HUDEP-2 (cell line): ENCODE measurements at regions not wholly inside any gene's neighbourhood (a gene's known extent, or its start where the extent isn't known, plus 50 kb on each side); places are given as distances from the start of the nearest gene placed in this dataset.
A peak's percentile ranks its signal among the peaks of the same experiment; 100 is the strongest.

Experiments used
- DNase-seq, 76 experiments: peaks; one replicate each; lab custom pipeline; 2025; ENCODE audit not compliant: unreplicated experiment in 76 of 76; lab: John Stamatoyannopoulos, UW

DNA sequence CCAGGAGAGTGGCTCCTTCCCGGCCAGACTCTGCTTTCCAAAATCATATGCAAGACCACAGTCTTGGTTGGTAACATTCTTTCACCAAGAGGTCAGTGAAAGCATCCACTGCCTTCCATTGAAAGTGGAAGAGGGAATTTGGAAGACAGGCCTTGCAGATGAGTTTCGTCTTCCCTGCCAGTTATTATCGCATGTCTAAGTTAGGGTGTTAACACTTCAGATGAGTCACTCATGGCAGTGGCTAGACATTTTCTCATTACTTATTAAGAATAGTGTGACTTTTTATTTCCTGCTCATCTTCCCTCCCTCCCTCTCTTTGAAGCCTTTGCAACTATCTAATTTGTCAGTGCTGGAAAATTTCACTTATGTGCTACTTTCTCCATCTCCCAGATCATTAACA is 102.9 kb upstream of the EPB41L3 start:
- DNase-seq: no peak

DNA sequence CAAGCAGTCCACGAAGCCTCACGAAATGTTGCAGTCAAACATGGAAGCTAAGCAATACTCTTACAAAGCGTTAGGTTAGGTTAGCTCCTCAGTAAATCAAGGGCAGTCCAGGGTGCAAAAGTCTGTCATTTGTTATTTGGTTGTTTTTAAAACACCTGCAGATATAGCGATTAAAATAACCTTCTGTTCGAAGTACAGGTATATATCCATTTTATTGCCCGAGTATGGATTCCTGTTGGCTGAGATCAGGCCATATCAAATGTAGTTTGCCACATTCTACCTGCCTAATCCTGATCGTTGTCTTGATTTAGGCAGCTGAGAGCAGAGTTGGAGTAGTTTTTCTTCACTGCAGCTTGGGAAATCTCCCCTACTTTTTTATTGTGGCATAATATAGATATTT is 99.5 kb upstream of the EPB41L3 start:
- no peak for DNase-seq

DNA sequence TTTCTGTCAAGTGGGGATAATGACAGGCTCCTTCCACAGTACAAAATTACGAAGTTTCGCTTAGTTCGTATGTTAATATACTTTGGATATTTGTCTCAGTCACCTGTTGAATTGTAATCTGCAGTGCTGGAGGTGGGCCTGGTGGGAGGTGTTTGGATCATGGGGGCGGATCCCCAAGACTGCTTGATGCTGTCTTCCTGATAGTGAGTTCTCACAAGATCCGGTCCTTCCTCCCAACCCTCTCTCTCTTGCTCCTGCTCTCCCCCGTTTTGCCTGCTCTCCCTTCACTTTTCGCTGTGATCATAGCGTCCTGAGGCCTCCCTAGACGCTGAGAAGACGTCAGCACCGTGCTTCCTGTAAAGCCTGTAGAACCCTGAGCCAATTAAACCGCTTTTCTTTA is 97.1 kb upstream of the EPB41L3 start:
- no peak for DNase-seq

DNA sequence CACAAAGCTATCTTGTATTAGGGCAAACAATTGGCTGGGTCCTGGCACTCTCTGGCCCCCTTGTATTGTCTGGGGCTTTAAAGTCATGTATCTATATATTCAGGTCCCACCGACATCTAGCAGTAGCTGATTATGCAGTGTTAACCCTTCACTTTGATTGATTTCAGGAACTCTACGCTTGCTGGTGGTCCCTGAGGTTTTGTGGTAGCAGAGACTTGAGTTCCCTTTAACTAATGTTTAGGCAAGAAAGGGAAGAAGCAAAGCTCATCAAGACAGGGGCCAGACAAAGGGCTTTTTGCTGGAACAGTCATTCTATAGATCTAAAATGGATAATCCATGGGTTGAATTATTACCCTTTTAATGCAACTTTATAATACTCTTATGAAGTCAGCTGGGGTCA is 95.3 kb upstream of the EPB41L3 start:
- no peak for DNase-seq

DNA sequence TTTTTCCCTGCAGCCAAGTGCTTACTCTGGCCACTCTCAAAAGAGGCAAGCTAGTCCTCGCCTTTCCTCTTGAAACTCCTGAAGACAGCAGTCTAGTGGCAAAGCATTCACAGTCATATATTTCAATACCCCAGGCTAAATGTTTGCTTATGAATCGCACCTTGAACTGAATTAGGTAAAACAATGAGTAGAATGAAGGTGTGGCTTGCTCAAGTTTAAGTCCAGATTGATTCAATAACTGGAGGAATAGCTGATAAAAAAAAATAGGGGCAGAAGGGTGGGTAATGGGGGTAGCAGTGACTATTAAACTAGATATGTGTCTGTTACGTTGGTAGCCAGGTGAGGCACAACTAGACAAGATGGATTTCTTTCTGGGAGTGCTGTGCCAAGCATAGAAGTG is 88.2 kb upstream of the EPB41L3 start:
- no peak for DNase-seq

DNA sequence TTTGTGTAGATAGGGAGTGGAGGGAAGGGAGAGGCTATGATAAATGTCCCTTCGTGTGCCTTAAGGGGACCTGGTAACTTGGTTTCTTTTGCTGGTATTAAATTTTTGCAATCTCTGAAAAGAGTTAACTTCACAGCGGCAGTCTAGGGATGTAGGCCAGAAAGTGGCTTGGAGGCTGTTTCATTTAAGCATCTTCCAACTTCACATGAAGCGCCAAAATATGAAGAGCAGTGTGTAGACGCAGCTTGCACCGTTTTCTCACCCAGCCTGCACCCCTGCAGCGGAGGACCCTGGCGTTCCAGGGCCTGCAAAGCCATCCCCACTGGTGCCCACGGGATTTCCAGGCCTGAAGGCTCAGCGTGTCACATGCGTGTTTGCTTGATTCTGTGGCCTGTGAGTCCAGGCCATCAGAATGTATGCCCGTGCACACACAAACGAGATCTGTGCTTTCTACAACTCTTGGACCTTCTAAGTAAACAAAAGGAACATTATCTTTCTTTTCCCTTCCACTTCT is 87.2 kb upstream of the EPB41L3 start:
- DNase-seq: no peak

DNA sequence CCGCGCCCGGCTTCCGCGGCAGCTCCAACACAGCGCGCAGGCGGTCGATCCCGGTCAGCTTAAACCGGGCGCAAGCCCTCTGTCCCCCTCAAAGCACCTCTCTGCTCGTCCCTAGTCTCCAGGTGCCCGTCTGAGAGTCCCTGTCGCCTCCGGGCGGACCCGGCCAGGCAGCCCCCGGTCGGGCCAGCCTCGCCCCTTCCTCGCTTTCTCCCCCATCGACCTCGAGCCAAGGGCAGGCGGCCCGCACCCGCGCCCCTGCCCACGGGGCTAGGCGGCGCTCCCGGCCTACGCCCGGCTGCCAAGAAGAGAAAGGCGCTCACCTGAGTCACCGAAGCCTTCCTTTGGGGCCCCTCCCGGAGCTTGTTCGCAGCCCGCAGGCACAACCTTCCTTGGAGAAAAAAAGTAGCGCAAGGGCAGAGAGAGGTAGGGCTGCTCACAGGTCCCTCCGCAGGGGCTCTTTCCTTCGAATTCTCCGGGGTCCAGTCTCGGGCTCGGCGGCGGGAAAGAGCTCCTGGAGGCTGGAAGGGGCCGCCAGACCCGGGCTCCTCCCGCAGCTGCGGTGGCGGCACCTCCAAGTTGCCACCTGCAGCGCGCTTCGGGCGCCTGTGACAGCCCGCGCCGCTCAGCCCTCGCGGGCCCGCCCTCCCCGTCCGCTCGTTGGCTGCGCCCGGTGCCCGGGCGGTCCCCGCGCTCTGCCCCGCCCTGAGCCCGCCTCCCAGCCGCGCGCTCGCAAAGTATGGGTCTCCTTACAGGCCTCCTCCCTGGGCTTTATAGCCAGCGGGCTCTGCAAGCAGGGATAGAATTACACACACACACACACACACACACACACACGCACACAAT is 86.5 kb upstream of the EPB41L3 start:
- DNase-seq: peak in 28 of 76 experiments; percentile 0 to 44 (median 12)

DNA sequence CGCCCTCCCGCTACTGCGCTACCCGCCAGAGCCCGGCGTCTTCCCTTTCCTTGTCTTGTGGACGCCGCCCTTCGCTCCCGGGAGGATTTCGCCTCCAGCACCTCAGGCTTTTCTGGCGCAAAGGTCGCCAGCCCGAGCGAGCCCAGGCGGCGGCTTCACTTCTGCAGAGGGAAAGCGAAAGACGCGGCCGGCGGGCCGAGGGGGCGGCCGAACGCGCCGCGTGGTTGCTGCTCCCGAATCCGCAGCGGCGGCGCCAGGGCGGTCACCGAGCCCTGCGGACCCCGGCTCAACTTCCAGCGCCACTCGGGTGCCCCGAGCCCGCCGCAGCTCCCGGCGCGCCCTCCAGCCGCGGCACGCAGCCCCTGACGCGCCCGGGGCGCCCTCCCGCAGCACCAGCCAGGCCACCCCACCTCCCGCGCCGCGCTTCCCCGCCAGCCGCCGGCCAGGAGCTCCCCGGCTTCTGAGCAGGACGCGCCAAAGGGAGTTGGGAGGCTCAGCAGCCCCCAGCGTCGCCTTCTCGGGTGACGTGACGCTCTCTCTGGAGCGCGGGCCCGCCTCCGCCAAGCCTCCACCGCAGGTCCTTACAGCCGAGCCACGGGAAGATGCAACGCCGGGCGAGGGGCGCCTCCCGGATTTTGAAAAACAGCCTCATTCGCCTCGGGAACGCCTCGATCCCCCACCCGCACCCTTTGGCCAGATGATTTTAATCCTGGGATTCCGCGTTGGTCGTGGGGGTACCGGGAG is 84.9 kb upstream of the EPB41L3 start:
- peak in 2 of 76 experiments; percentile 0 to 12 for DNase-seq

DNA sequence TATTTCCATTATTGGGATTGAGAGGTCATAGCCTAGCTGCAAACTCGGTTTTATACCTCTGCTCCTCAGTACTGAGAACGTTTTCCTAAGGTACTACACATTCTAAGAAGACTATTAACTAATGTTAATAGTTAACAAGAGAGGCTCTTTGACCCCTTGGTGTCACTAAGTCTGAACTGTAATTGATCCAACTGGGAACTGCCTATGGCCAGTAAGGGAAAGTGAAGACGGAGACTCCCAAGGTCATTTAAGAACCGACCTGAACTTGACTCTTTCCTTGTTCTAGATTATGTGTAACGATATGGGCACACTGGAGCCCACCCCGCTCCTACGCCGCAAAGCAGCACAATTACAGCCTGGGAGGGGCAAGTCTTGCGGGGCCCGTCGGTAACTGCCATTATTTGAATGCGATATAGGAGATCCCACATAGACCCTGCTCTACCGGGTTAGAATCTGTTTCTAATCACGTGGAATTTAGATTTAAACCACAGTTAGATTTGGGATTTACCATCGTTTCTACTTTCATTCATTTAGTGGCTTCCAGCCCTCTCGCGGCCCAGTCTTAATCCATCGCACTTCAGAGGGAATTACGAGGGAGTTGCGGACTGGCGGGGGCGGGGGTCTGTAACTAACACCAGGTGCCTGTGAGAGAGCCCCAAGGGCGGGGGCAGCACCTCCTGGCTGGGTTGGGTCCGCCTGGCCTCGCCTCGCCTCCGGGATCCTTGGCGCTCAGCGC is 84.1 kb upstream of the EPB41L3 start:
- no peak for DNase-seq

DNA sequence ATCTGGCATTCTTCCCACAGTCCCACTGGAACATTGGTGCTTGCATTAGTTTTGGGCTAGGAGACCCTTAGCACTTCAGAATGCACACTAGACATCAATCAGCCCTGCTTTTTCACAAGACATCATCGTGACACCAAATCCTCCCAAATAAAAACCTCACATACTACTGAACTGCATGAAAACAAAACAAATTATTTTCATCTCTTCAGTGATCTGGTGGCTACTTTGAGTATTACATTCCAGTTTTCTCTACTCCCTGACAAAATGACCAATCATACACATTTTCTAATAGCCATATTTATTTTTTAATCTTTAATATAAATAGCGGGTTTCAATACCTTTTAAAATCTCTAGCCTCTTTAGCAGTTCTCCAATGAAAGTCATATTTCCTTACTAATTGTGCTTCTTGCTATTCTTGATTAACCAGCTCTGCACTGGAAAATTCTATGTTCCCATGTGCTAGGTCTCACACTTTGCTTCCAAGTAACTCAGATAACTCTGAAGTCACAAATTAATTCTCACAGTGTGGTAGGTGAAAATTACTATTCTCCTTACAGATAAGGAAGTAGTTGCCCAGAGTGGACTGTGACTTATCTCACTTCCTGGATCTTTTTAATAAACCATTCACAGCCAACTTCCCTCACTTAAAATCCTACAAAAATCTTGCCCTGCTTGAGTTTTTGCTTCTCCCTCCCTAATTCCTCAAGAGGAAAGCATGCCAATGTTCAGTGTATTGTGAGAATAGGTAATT is 82.5 kb upstream of the EPB41L3 start:
- DNase-seq: no peak

DNA sequence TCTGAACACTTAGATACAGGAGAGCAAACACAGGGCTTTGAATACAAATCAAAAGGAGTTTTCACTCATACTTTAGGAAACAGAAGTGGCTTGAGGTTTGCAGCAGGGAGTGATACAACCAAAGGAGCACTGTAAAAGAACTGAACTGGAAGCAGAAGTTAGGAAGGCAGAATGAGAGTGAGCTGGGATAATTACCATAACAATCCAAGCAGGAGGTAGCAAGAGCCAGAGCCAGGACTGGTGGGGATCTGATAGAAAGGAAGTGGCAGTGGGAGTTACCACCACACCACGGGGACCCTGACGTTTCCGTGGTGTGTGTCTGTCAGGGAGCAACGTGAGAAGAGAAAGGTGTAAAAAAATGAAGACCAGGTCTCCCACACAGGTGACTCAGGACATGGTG is 81.3 kb upstream of the EPB41L3 start:
- no peak for DNase-seq

DNA sequence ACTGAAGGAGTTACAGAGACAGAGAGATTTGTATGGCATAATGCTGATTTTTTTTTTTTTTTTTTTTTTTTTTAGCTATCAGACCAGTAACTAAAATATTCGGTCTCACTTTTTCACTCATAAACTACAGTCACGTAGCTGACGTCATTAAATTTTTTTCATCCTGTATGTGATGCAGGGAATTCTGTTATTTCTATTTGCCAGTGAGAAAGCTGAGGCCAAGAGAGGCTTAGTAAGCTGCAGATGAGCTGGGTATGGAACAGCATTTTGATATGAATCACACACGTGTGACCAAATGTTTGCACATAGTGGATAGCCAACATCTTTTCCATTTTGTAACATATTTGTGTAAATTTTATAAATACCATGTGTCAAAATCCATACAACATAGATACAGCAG is 79.1 kb upstream of the EPB41L3 start:
- DNase-seq: no peak

DNA sequence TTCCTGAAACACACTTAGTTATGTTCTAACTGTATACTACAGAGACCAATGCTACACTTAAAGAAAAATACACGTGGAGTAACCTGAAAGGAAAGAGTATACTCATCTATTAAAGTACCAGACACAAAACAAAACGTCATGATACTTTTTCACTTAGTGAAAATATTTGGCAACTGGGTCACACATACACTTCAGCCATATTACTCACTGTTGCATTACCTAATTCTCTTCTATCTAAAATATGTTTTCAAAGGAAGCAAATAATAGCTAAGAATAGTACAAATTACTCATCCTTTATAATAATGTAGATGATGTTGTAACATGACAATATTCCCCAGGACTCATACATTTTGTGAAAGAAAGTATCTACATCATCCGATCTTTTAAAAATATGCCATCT is 76.5 kb upstream of the EPB41L3 start:
- DNase-seq: no peak

DNA sequence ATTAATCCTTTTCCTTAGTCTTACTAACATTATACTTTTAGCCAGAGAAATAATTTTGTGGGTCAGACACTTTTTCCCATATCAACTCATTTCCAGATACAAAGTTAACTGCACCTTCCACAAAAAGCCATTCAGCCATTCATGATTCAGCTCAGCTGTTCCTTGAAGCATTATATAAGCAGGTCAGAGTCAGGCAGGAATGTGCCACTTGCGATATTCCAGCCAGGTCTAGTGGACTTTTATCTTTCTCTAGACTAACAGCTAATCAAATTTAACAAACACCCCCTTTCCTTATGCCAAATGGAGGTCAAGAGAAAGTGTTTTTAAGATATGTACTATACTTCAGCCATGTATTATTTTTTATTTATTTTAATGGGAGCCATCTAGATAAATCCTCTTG is 75.6 kb upstream of the EPB41L3 start:
- no peak for DNase-seq

DNA sequence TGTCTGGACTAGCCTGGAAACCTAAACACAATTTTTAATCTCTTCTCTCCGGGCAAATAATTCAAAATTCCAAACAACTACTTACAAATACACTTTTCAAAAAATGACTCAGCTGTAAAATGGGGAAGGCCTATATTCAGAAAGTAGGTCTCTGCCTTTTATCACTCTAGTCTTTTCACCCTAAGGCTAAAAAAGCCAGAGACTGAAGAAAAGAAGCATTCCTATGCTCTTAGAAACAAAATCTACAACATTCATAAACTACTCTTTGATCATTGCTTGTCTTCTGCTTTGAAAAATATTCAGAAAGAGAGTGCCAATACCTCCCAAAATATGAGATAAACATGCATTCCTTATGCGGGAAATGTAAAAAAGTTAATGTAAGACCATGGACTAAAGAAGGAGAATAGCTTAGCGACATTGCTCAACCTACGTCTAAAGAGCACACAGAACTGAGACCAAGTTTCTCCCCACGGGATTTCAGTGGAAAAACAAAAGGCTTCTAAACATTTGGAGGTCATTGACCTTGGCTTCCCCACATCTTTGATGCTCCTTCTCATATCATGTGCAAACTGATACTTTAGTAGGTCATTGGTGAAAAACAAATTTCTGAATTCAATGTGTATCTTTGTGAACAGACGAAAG is 74.4 kb upstream of the EPB41L3 start:
- DNase-seq: no peak

DNA sequence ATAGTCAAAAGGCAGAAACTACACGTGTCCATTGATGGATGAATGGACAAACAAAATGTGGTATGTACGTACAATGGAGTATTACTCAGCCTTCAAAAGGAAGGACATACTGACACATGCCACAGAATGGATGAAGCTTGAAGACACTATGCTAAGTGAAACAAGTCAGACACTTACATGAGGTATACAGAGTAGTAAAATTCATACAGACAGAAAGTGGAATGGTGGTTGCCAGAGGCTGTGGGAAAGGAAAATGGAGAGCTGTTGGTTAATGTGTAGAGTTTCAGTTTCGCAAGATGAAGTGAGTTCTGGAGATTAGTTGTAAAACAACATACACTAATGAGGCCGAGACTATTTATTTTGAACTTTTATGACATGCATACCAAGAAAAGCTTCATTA is 67.4 kb upstream of the EPB41L3 start:
- DNase-seq: no peak

DNA sequence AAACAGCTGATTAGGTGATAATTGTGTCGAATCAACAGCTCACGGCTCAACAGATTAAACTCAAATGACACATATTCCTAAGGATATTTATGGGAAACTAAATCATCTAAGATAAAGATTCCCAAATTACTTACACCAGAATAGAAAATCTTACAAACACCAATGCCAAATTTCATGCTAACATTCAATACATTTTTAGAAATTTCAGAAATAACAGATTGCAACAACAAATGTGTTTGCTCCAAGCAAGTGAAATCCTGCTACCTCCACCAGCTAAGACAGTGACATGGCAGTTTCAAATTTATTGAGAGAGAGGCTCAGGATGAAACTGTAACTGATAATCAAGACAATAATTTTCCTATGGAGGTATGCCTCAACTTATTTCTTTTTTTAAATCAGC is 65.0 kb upstream of the EPB41L3 start:
- DNase-seq: no peak

DNA sequence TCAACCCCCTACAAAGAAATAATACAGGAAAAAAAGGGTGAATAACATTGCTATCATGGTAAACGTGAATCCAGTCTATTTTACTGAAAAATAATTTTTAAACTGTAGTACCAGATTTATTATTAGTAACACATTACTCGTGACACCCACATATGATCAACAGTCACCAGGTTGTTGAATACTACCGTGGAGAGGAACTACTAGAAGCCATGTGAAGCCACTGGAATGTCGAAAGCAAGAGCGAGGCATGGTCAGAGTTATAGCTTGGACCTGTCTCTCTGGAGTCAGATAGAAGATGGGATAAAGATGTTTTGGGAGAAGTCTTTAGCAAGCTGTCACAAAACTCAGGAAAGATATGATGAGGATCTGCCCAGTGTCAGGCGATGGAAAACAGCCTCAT is 63.2 kb upstream of the EPB41L3 start:
- no peak for DNase-seq

DNA sequence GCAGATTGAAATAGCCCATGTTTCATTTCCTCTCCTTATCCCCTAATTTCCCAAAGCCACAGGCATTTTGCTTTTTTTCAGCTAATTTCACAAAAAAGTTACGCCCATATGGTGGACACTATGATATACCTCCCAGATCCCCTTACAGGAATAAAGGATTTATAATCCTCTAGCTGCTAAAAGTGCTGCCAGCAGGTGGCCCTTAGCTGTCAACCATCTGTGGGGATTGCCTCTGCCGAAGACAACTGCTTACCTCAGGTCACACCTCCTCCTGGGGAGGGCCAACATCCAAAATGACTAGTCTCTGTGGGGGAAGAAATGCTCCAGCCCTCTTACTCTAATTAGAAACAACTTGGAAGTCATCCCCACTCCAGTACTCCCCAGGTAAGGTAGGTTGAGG is 61.0 kb upstream of the EPB41L3 start:
- DNase-seq: peak in 2 of 76 experiments; percentile 0

DNA sequence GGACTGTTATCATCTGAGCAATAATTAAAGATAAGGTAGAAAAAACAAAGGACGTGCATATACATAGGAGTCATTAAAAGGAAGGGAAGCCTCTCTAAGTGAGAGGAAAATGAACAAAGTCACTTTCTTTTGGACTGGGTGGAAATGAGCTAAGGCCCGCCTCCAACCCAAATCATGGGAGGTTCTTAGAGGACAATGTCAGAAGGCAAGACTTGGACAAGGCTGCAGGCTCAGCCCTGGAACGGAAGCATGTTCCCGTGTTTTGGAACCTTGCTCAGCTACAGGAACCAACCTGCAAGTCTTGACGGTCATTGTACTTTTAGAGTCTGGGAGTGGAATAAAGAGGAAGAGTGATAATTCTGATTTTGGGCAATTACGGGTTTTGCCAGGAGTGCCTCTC is 59.4 kb upstream of the EPB41L3 start:
- no peak for DNase-seq
